Naive thymus-derived CD4-positive, alpha-beta T cell (primary cell): ENCODE measurements at regions not wholly inside any gene's neighbourhood (a gene's known extent, or its start where the extent isn't known, plus 50 kb on each side); places are given as distances from the start of the nearest gene placed in this dataset.

Experiments used
- ATAC-seq: fragments of 150-1000 bp; cut with Tn5 transposase; 2 replicates; pipeline ENCODE4 v1.10.0; 2021; ENCODE audit warnings: mild to moderate bottlenecking, moderate library complexity
- CTCF ChIA-PET: fragments of 350-600 bp; sonication (Branson Sonifier 250); formaldehyde crosslinking; loops from one replicate; lab custom pipeline; 2021; ENCODE audit warnings: antibody characterized with exemption; lab: Charles Lee
- POLR2A ChIA-PET: fragments of 350-600 bp; sonication (Branson Sonifier 250); formaldehyde crosslinking; loops from one replicate; lab custom pipeline; 2021; ENCODE audit warnings: antibody characterized with exemption, inconsistent platforms; lab: Charles Lee
- DNase-seq, 9 donors: peaks; one replicate each; pipeline versions ENCODE4 v3.0.0 to v3.0.0-alpha.2; 2020 to 2022; ENCODE audit warnings: mixed read lengths in 1 of 9
- H3K27ac ChIP-seq: one replicate; pipeline ENCODE4 v1.7.0; 2013; ENCODE audit warnings: mild to moderate bottlenecking, low read depth, low read length, moderate library complexity
- H3K27me3 ChIP-seq, 2 donors: one replicate each; pipeline ENCODE4 v1.7.0; 2013; ENCODE audit warnings: low read length in 2 of 2, mild to moderate bottlenecking in 2 of 2, moderate library complexity in 2 of 2; ENCODE audit not compliant: control insufficient read depth in 2 of 2, insufficient read depth in 2 of 2
- H3K36me3 ChIP-seq, 3 experiments: 1 replicate in 2 of 3; 2 replicates in 1 of 3; pipeline ENCODE4 v1.7.0; 2013; ENCODE audit warnings: low read length in 3 of 3, mild to moderate bottlenecking in 3 of 3, moderate library complexity in 1 of 3; ENCODE audit not compliant: insufficient read depth in 3 of 3, control insufficient read depth in 2 of 3
- H3K4me1 ChIP-seq, 2 donors: one replicate each; pipeline ENCODE4 v1.7.0; 2013; ENCODE audit warnings: low read length in 2 of 2, mild to moderate bottlenecking in 2 of 2, moderate library complexity in 1 of 2; ENCODE audit not compliant: control insufficient read depth in 2 of 2, insufficient read depth in 2 of 2
- H3K4me3 ChIP-seq: 2 replicates; pipeline ENCODE4 v1.7.0; 2013; ENCODE audit warnings: mild to moderate bottlenecking, low read length
- H3K9me3 ChIP-seq, 3 experiments: 1 replicate in 2 of 3; 2 replicates in 1 of 3; pipeline ENCODE4 v1.7.0; 2013; ENCODE audit warnings: low read length in 3 of 3; ENCODE audit not compliant: control insufficient read depth in 2 of 3
- H3K27ac Mint-ChIP-seq, 9 donors: one replicate each; pipeline ENCODE4 v1.8.0; 2020 to 2022; ENCODE audit warnings: mixed read lengths in 9 of 9, mild to moderate bottlenecking in 8 of 9, moderate library complexity in 5 of 9, inconsistent platforms in 2 of 9
- H3K27me3 Mint-ChIP-seq, 5 donors: one replicate each; pipeline ENCODE4 v1.8.0; 2021 to 2022; ENCODE audit warnings: mixed read lengths in 5 of 5, mild to moderate bottlenecking in 1 of 5
- H3K36me3 Mint-ChIP-seq, 5 donors: one replicate each; pipeline ENCODE4 v1.8.0; 2020 to 2022; ENCODE audit warnings: mixed read lengths in 5 of 5, mild to moderate bottlenecking in 3 of 5, inconsistent platforms in 1 of 5
- H3K4me1 Mint-ChIP-seq, 7 donors: one replicate each; pipeline ENCODE4 v1.8.0; 2020 to 2022; ENCODE audit warnings: mixed read lengths in 7 of 7, mild to moderate bottlenecking in 3 of 7, inconsistent platforms in 1 of 7
- H3K4me3 Mint-ChIP-seq, 10 donors: one replicate each; pipeline ENCODE4 v1.8.0; 2020 to 2022; ENCODE audit warnings: mild to moderate bottlenecking in 10 of 10, mixed read lengths in 10 of 10, moderate library complexity in 6 of 10, inconsistent platforms in 2 of 10
- H3K9me3 Mint-ChIP-seq, 11 donors: one replicate each; pipeline ENCODE4 v1.8.0; 2020 to 2022; ENCODE audit warnings: mixed read lengths in 11 of 11, mild to moderate bottlenecking in 4 of 11, inconsistent platforms in 1 of 11, moderate library complexity in 1 of 11
- intact Hi-C, 2 donors: fragments of 100-400 bp; cut with micrococcal nuclease; formaldehyde crosslinking; loops; one replicate each; pipeline ENCODE4 v1.15.1; 2023

DNA sequence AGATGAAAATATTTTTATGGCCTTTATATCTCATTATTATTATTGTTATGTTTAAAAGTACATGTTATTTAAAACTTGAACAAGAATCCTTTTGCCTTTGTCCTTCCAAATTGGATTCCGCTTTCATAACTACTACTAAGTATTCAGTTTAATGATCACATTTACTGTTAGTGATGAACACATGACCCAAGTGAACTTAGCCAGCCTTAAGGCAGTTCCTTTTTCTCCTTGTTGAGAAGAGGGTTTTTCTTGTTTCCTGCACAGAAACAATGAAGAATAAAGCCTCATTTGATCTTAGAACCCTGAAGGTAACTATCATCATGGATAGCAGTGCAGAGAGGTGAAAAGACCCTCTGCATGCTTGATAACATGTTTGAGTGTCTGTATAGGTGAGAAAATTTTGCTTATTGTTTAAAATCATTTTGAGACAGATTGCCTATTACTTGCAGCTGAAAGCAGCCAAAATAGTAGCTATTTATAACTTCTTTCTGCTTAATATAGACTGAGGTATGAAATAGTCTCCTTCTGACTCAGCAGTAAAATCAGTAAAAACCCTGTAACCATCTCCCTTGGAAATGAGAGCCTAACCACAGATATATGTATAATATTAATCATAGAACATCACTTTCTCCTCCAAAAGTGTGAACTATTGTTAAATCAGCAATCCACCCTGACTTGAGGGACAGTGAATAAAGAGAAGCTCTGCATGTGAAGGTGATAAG lies 266.2 kb downstream of the SPATA31D1 start:
- H3K4me1 ChIP-seq: no peaks in the 10 kb centered on the region
- Mint-ChIP-seq H3K27me3 (no peaks in the 10 kb centered on the region), H3K4me3 (no peak overlapping the region), H3K36me3 (no peaks in the 10 kb centered on the region), H3K9me3 (peaks cover 0 to 12% (median 1%) of the 10 kb centered on the region in 11 donors), H3K27ac (no peak overlapping the region), H3K4me1 (no peaks in the 10 kb centered on the region)
- no peaks in the 10 kb centered on the region for H3K36me3 ChIP-seq
- no peaks in the 10 kb centered on the region for H3K9me3 ChIP-seq
- ATAC-seq: no peak
- H3K27ac ChIP-seq: no peak overlapping the region
- no peaks in the 10 kb centered on the region for H3K27me3 ChIP-seq
- DNase-seq: no peak
- no peak overlapping the region for H3K4me3 ChIP-seq
- ChIA-PET POLR2A (no interaction called here), CTCF (no interaction called here)
- intact Hi-C loops: no loop called here

DNA sequence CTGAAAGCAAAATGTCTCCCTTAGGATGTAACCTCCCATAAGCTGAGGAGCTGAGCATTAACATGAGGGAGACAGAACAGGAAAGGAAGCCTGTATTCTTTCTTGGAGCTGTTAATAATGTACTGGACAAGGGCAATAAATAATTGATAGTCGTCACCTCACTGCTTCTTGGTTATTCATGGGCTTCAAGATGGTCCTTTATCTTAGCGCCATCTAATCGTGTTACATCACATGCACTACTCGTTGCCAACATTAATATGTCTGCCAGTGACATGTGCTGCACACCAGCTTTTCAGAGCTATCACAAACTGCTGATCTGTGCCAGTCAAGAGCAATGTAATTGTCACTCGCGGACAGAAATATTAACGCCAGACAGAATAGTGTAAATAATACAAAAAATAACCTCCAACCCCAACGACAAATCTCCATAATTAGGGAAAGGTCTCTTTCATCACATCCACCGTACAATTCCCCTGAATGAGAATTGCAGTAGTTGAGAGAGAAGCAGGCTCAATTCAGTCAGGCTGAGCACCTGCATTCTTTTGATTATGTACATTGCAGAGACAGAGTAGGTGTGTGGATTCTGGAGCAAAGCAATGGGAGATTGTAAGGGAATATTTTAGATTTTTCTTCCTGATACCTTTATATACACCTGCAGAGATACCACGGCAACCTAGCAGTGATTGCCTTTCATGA lies 267.1 kb downstream of the SPATA31D1 start:
- Histone ChIP-seq H3K4me3 (no peak overlapping the region), H3K4me1 (no peaks in the 10 kb centered on the region), H3K36me3 (no peaks in the 10 kb centered on the region), H3K9me3 (no peaks in the 10 kb centered on the region), H3K27me3 (no peaks in the 10 kb centered on the region), H3K27ac (no peak overlapping the region)
- intact Hi-C loops: no loop called here
- H3K27ac Mint-ChIP-seq: no peak overlapping the region
- ChIA-PET POLR2A (no interaction called here), CTCF (no interaction called here)
- H3K9me3 Mint-ChIP-seq: peaks cover 0 to 19% (median 0%) of the 10 kb centered on the region in 11 donors
- no peak overlapping the region for H3K4me3 Mint-ChIP-seq
- H3K36me3 Mint-ChIP-seq: no peaks in the 10 kb centered on the region
- ATAC-seq (no peak), DNase-seq (no peak)
- no peaks in the 10 kb centered on the region for H3K27me3 Mint-ChIP-seq
- H3K4me1 Mint-ChIP-seq: no peaks in the 10 kb centered on the region

DNA sequence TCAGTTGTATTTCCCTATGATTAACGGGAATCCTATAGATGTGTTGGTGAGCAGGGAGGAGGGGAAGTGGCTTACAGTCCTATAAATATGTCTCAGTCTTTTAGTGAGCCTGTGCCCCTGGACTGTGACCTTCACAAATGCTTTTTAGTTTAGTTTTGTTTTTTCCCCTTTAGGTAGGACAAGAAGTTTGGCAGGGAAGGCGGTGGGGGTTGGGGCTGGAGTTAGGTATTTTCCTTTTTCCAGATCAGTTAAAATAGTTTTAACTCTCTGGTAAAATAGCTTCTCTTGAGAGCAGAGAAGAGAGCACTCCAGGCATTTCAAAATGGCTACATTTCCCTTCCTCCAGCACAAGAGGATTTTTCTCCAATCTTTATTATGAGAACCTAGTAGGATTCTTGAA lies 272.1 kb downstream of the SPATA31D1 start:
- CTCF ChIA-PET: no interaction called here

DNA sequence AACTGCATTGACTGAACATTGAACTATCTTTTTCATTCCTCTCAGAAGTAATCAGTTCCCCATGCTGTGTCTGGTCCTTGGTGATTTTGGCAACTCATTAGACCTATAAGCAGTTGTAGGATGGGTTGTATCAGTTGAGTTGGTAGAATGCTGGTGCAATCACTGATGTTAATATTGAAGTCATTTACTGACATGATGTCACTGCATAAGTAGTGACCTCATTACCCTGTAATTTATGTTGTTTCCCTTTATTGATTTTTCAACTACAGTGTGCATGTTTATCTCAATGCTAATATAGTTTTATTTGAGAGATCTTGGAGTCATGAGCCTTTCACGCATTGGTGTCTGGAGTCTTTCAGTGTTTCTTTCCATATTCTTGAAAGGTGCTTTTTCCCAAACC lies 275.0 kb downstream of the SPATA31D1 start:
- no peaks in the 10 kb centered on the region for H3K36me3 ChIP-seq
- H3K9me3 ChIP-seq: no peaks in the 10 kb centered on the region
- Mint-ChIP-seq H3K4me3 (no peak overlapping the region), H3K4me1 (no peaks in the 10 kb centered on the region), H3K9me3 (peaks cover 0 to 12% (median 2%) of the 10 kb centered on the region in 11 donors), H3K27ac (no peak overlapping the region), H3K27me3 (no peaks in the 10 kb centered on the region), H3K36me3 (no peaks in the 10 kb centered on the region)
- no peak for ATAC-seq
- POLR2A ChIA-PET: no interaction called here
- intact Hi-C loops: no loop called here
- H3K4me1 ChIP-seq: no peaks in the 10 kb centered on the region
- H3K27me3 ChIP-seq: no peaks in the 10 kb centered on the region
- H3K27ac ChIP-seq: no peak overlapping the region
- no peak for DNase-seq
- H3K4me3 ChIP-seq: no peak overlapping the region
- CTCF ChIA-PET: no interaction called here

More for the DNA sequence above, 272.1 kb downstream of the SPATA31D1 start:
- Histone ChIP-seq H3K4me3 (no peak overlapping the region), H3K9me3 (no peaks in the 10 kb centered on the region), H3K27ac (no peak overlapping the region), H3K36me3 (no peaks in the 10 kb centered on the region), H3K27me3 (no peaks in the 10 kb centered on the region), H3K4me1 (no peaks in the 10 kb centered on the region)
- Mint-ChIP-seq H3K9me3 (peaks cover 0 to 17% (median 3%) of the 10 kb centered on the region in 11 donors), H3K27me3 (no peaks in the 10 kb centered on the region), H3K4me3 (no peak overlapping the region), H3K4me1 (no peaks in the 10 kb centered on the region), H3K27ac (no peak overlapping the region), H3K36me3 (no peaks in the 10 kb centered on the region)
- DNase-seq (no peak), ATAC-seq (no peak)
- intact Hi-C loops: no loop called here
- POLR2A ChIA-PET: no interaction called here

DNA sequence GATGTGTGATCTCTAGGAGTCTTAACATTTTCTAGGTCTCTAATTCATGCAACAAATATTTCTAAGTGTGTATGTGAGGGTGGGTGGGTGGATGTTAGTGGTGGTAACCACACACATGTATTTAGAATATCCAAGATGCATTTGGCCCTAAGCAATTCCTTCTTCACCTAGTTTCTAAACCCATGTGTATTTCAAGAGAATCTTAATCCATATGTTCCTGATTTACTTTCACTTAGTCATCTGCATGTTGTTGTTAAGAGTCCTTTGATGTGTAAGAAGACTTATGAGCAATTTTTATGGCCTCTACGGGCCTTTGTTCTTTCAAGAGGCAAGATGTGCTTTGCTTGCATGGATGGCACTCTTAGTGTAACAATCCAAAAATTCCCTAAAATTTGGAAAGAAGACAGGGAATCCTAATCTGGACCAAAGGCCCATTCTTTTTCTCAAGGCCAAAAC lies 282.6 kb downstream of the SPATA31D1 start:
- H3K4me3 ChIP-seq: no peak overlapping the region
- Mint-ChIP-seq H3K27me3 (no peaks in the 10 kb centered on the region), H3K4me1 (no peaks in the 10 kb centered on the region), H3K9me3 (peaks cover 0 to 6% (median 0%) of the 10 kb centered on the region in 11 donors), H3K4me3 (no peak overlapping the region), H3K36me3 (no peaks in the 10 kb centered on the region), H3K27ac (no peak overlapping the region)
- no peaks in the 10 kb centered on the region for H3K27me3 ChIP-seq
- no peak overlapping the region for H3K27ac ChIP-seq
- POLR2A ChIA-PET: no interaction called here
- no peaks in the 10 kb centered on the region for H3K9me3 ChIP-seq
- intact Hi-C loops: no loop called here
- ATAC-seq (no peak), DNase-seq (no peak)
- CTCF ChIA-PET: no interaction called here
- no peaks in the 10 kb centered on the region for H3K36me3 ChIP-seq
- H3K4me1 ChIP-seq: no peaks in the 10 kb centered on the region

DNA sequence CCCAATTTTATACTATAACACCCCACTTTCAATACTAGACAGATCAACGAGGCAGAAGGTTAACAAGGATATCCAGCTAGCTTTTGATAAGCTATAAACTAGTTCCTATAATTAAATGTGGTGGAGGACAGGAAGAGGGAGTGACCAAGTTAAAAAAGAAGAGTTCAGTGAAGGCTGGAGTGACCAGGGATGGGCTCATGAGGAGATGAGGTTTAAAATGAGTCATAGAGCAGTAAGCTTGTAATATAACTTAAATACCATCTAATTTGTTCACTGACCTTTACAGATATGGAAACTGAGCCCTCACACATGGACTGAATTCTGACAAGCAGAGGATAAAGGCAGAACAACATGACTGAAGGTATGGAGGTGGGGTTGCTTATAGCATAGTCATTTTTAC lies 284.5 kb downstream of the SPATA31D1 start:
- no peak overlapping the region for H3K27ac Mint-ChIP-seq
- ATAC-seq (no peak), DNase-seq (no peak)
- intact Hi-C loops: no loop called here
- H3K9me3 Mint-ChIP-seq: peaks cover 0 to 12% (median 0%) of the 10 kb centered on the region in 11 donors
- ChIA-PET POLR2A (no interaction called here), CTCF (no interaction called here)
- no peak overlapping the region for H3K27ac ChIP-seq
- no peaks in the 10 kb centered on the region for H3K4me1 ChIP-seq
- no peak overlapping the region for H3K4me3 Mint-ChIP-seq
- no peaks in the 10 kb centered on the region for H3K36me3 Mint-ChIP-seq
- H3K4me3 ChIP-seq: no peak overlapping the region
- no peaks in the 10 kb centered on the region for H3K27me3 Mint-ChIP-seq
- no peaks in the 10 kb centered on the region for H3K27me3 ChIP-seq
- H3K36me3 ChIP-seq: no peaks in the 10 kb centered on the region
- H3K4me1 Mint-ChIP-seq: no peaks in the 10 kb centered on the region
- H3K9me3 ChIP-seq: no peaks in the 10 kb centered on the region
